CD4-positive, alpha-beta T cell (primary cell): ENCODE measurements at regions not wholly inside any gene's neighbourhood (a gene's known extent, or its start where the extent isn't known, plus 50 kb on each side); places are given as distances from the start of the nearest gene placed in this dataset.

ENCODE experiments used
- ATAC-seq: fragments of 200-7000 bp; cut with Tn5 transposase; one replicate; pipeline ENCODE4 v1.10.0; 2022; ENCODE audit warnings: mild to moderate bottlenecking; ENCODE audit not compliant: poor library complexity
- CTCF ChIA-PET: fragments of 350-600 bp; sonication (Branson Sonifier 250); formaldehyde crosslinking; loops from one replicate; lab custom pipeline; 2021; ENCODE audit warnings: antibody characterized with exemption, inconsistent platforms; lab: Charles Lee
- POLR2A ChIA-PET: fragments of 350-600 bp; sonication (Branson Sonifier 250); formaldehyde crosslinking; loops from one replicate; lab custom pipeline; 2021; ENCODE audit warnings: antibody characterized with exemption, inconsistent platforms; lab: Charles Lee
- DNase-seq, 14 experiments: peaks; one replicate each; pipeline ENCODE4 v3.0.0-alpha.2; 2013 to 2020; ENCODE audit warnings: mixed read lengths in 2 of 14
- H3K27ac ChIP-seq, 2 donors: one replicate each; pipeline versions ENCODE4 v1.5.1 to v1.7.0; 2013; ENCODE audit warnings: low read length in 2 of 2, low read depth in 1 of 2, mild to moderate bottlenecking in 1 of 2
- H3K27me3 ChIP-seq, 2 experiments: 1 replicate in 1 of 2; 2 replicates in 1 of 2; pipeline versions ENCODE4 v1.6.1 to v1.7.0; 2013; ENCODE audit warnings: low read length in 2 of 2, control low read depth in 1 of 2, mild to moderate bottlenecking in 1 of 2, moderate library complexity in 1 of 2; ENCODE audit not compliant: insufficient read depth in 2 of 2, control insufficient read depth in 1 of 2
- H3K36me3 ChIP-seq: one replicate; pipeline ENCODE4 v1.6.1; 2013; ENCODE audit warnings: low read length, control low read depth; ENCODE audit not compliant: insufficient read depth
- H3K4me1 ChIP-seq: one replicate; pipeline ENCODE4 v1.6.1; 2013; ENCODE audit warnings: low read length, control low read depth; ENCODE audit not compliant: insufficient read depth
- H3K4me3 ChIP-seq: one replicate; pipeline ENCODE4 v1.5.1; 2013; ENCODE audit warnings: mild to moderate bottlenecking, low read length, moderate library complexity
- H3K9me3 ChIP-seq, 2 experiments: 1 replicate in 1 of 2; 2 replicates in 1 of 2; pipeline versions ENCODE4 v1.6.1 to v1.7.0; 2013; ENCODE audit warnings: low read length in 2 of 2, mild to moderate bottlenecking in 2 of 2, control low read depth in 1 of 2, moderate library complexity in 1 of 2; ENCODE audit not compliant: control insufficient read depth in 1 of 2, insufficient read depth in 1 of 2
- H3K27ac Mint-ChIP-seq: one replicate; pipeline ENCODE4 v1.8.0; 2020; ENCODE audit warnings: mixed read lengths
- H3K27me3 Mint-ChIP-seq: one replicate; pipeline ENCODE4 v1.8.0; 2021; ENCODE audit warnings: mixed read lengths
- H3K36me3 Mint-ChIP-seq: one replicate; pipeline ENCODE4 v1.8.0; 2021; ENCODE audit warnings: low read depth, mixed read lengths
- H3K4me1 Mint-ChIP-seq: one replicate; pipeline ENCODE4 v1.8.0; 2021; ENCODE audit warnings: low read depth, mixed read lengths
- H3K4me3 Mint-ChIP-seq: one replicate; pipeline ENCODE4 v1.8.0; 2020; ENCODE audit warnings: mild to moderate bottlenecking, mixed read lengths
- H3K9me3 Mint-ChIP-seq: one replicate; pipeline ENCODE4 v1.8.0; 2020; ENCODE audit warnings: mixed read lengths
- intact Hi-C, 2 experiments: fragments of 100-400 bp; cut with DNase I in 1 of 2; cut with micrococcal nuclease in 1 of 2; formaldehyde crosslinking; loops; one replicate each; pipeline versions ENCODE4 v1.15.1 to v1.9.0; 2023 to 2025; cut with DNase I, micrococcal nuclease
- TF ChIP-seq, protein P1 (sequence below): fragments of 200-600 bp; IDR thresholded peaks from one replicate; pipeline ENCODE4 v1.8.0; 2022; ENCODE audit warnings: antibody characterized with exemption, mild to moderate bottlenecking

DNA sequence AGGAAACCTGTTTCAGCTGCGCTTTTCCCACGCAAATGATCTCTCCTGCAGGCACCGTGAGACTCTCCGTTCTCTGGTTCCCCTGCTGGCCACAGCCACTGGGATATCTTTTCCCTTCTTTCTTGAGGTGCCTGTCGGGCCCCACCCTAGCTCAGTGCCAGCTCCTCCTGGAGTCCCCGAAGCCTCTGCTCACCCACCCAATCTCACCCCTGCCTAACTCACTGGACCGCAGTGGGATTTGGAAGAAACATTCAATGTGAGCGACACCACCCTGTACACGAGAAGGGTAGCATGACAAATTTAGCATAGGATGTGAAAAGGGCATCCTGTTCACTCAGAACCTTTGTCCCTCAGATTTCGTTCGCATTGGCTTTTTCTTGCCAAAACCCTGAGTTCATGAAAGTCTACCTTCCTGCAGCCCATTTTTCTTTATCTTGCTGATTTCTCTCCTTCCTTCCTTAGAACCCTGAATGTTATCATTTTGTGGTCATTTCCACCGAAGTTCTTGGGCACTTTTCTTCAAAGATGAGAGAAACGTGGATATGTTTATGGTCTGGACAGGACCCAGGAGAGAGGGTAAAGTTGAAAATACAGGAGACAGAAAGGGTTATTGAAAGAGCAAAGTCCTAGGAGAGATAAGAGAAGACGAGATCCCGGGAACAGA, 63.6 kb upstream of the ELK3 start:
- Mint-ChIP-seq H3K27ac (no peak overlapping the region), H3K4me1 (peaks cover 9% of the 10 kb centered on the region), H3K27me3 (peaks cover 5% of the 10 kb centered on the region), H3K9me3 (no peaks in the 10 kb centered on the region), H3K36me3 (no peaks in the 10 kb centered on the region), H3K4me3 (no peak overlapping the region)
- no peak for DNase-seq
- no peaks in the 10 kb centered on the region for H3K36me3 ChIP-seq
- CTCF ChIA-PET = no interaction called here
- intact Hi-C loops = loop anchor here in 1 of 2 experiments (10.0 kb wide), 1 partner anchor 66 kb away; no protein-coding TSS in a partner anchor
- H3K27ac ChIP-seq = no peak overlapping the region
- no peak overlapping the region for H3K4me3 ChIP-seq
- no peaks in the 10 kb centered on the region for H3K9me3 ChIP-seq
- ATAC-seq = no peak
- peaks cover 9% of the 10 kb centered on the region for H3K4me1 ChIP-seq
- POLR2A ChIA-PET = no interaction called here
- H3K27me3 ChIP-seq = no peaks in the 10 kb centered on the region
- TF ChIP-seq, protein P1, sequence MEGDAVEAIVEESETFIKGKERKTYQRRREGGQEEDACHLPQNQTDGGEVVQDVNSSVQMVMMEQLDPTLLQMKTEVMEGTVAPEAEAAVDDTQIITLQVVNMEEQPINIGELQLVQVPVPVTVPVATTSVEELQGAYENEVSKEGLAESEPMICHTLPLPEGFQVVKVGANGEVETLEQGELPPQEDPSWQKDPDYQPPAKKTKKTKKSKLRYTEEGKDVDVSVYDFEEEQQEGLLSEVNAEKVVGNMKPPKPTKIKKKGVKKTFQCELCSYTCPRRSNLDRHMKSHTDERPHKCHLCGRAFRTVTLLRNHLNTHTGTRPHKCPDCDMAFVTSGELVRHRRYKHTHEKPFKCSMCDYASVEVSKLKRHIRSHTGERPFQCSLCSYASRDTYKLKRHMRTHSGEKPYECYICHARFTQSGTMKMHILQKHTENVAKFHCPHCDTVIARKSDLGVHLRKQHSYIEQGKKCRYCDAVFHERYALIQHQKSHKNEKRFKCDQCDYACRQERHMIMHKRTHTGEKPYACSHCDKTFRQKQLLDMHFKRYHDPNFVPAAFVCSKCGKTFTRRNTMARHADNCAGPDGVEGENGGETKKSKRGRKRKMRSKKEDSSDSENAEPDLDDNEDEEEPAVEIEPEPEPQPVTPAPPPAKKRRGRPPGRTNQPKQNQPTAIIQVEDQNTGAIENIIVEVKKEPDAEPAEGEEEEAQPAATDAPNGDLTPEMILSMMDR = no peak

DNA sequence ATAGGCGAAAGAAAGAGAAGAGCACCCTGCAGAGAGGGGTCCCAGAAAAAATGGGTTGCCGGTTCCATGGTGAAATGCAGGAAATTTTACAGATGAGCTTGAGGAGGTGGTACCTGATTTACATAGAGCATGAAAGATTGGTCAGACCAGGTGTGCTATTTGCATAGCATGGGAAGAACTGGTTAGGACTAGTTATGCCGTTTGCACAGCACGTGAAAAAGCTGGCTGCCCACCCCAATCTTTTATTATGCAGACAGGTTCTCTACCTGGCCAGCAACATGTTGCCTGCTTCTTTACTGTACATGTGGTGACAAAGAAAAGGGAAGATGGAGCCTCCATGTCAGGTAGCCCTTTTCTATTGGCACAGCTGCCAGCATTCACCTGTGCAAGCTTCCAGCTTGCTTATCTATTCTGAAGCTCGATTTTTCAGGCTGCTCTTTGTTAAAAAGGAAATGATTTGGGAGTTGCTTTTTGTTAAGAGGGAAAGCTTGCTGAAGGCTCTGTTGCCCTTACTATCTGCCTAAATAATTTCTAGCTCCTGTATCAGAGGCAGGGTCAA, 62.9 kb upstream of the ELK3 start:
- CTCF ChIA-PET = no interaction called here
- H3K36me3 Mint-ChIP-seq = no peaks in the 10 kb centered on the region
- ATAC-seq (no peak), DNase-seq (no peak)
- no peak overlapping the region for H3K27ac Mint-ChIP-seq
- Histone ChIP-seq H3K4me3 (no peak overlapping the region), H3K4me1 (peaks cover 9% of the 10 kb centered on the region), H3K27ac (no peak overlapping the region), H3K27me3 (no peaks in the 10 kb centered on the region), H3K9me3 (no peaks in the 10 kb centered on the region), H3K36me3 (no peaks in the 10 kb centered on the region)
- POLR2A ChIA-PET = no interaction called here
- H3K9me3 Mint-ChIP-seq = no peaks in the 10 kb centered on the region
- intact Hi-C loops = loop anchor here in 1 of 2 experiments (10.0 kb wide), 1 partner anchor 67 kb away; no protein-coding TSS in a partner anchor
- H3K4me3 Mint-ChIP-seq = no peak overlapping the region
- TF ChIP-seq, protein P1 = no peak
- H3K27me3 Mint-ChIP-seq = peaks cover 5% of the 10 kb centered on the region
- H3K4me1 Mint-ChIP-seq = peaks cover 13% of the 10 kb centered on the region

DNA sequence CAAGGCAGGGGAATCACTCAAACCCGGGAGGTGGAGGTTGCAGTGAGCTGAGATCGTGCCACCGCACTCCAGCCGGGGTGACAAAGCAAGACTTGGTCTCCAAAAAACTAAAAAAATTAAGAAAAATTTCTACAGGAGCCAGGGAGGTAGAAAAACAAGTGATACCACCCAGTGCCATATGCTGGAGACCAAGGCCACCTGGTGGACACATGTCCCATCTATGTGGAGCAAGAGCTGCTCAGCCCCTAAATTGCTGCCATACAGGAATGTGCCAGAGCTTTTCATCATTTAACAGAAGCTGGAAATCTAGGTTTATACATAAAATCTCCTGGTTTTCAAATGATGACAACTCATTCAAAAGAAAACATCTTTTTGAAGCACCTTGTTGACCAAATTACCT, 61.4 kb upstream of the ELK3 start:
- Histone ChIP-seq H3K27ac (no peak overlapping the region), H3K27me3 (no peaks in the 10 kb centered on the region), H3K36me3 (no peaks in the 10 kb centered on the region), H3K9me3 (no peaks in the 10 kb centered on the region), H3K4me3 (no peak overlapping the region), H3K4me1 (peaks cover 9% of the 10 kb centered on the region)
- DNase-seq (peak in 7 of 14 experiments; percentile 4 to 48 (median 33)), ATAC-seq (no peak)
- ChIA-PET CTCF (interaction anchor here (0.6 to 1.3 kb wide), 2 partner anchors 82 to 811 kb away, joined by 3 to 4 read pairs; no protein-coding TSS in a partner anchor), POLR2A (interaction anchor here (0.6 to 0.9 kb wide), 3 partner anchors 191 to 387 kb away, joined by 3 to 4 read pairs (median 3); no protein-coding TSS in a partner anchor)
- intact Hi-C loops = loop anchor here (1.0 to 10.0 kb wide), 2 partner anchors 68 to 71 kb away; no protein-coding TSS in a partner anchor
- H3K27me3 Mint-ChIP-seq = peaks cover 5% of the 10 kb centered on the region
- H3K4me1 Mint-ChIP-seq = peaks cover 13% of the 10 kb centered on the region
- H3K27ac Mint-ChIP-seq = no peak overlapping the region
- no peak overlapping the region for H3K4me3 Mint-ChIP-seq
- TF ChIP-seq, protein P1 = peak; percentile 14
- no peaks in the 10 kb centered on the region for H3K9me3 Mint-ChIP-seq
- H3K36me3 Mint-ChIP-seq = no peaks in the 10 kb centered on the region
